Esophagus muscularis mucosa (tissue), 4 donors: ENCODE measurements at regions not wholly inside any gene's neighbourhood (a gene's known extent, or its start where the extent isn't known, plus 50 kb on each side); places are given as distances from the start of the nearest gene placed in this dataset.

Experiments
- EP300 ChIP-seq: sonication (generic); formaldehyde crosslinking; IDR thresholded peaks from one replicate; pipeline ENCODE4 v1.6.1; 2017; ENCODE audit warnings: antibody characterized with exemption
- POLR2A ChIP-seq: fragments of 450-650 bp; IDR thresholded peaks from one replicate; pipeline ENCODE4 v1.6.1; 2017; ENCODE audit warnings: antibody characterized with exemption, moderate library complexity, mild to moderate bottlenecking, low read depth
- POLR2AphosphoS5 ChIP-seq, 2 donors: sonication (generic); formaldehyde crosslinking; IDR thresholded peaks; one replicate each; pipeline ENCODE4 v1.6.1; 2017; ENCODE audit warnings: antibody characterized with exemption in 2 of 2
- TF ChIP-seq, protein P1 (sequence below), 3 experiments: fragments of 200-600 bp in 2 of 3; fragments of 450-650 bp in 1 of 3; sonication (generic) in 2 of 3; IDR thresholded peaks; one replicate each; pipeline ENCODE4 v1.5.1; 2017 to 2019; ENCODE audit warnings: antibody characterized with exemption in 3 of 3, mild to moderate bottlenecking in 2 of 3, moderate library complexity in 1 of 3

DNA sequence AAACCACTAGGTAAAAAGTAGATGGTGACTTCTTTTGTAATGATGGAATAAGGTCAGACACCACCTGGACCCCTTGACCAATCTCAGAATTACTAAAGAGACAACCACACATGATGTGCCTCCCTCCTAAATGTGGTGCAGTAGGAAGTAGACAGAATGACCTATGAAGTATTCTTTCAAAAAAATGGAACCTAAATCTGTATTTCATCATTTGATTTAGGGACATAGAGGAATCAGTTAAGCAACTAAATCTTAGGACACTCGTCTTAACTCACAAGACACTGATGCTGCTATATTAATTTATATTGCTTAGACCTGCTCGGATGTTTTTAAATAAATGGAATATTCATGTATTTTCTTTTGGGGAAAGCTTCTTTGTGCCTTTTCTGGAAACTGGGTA lies 80.9 kb upstream of the IRF2BP2 start:
- TF ChIP-seq POLR2AphosphoS5 (IDR thresholded peaks at IDR 0.05) (no peak), EP300 (no peak), POLR2A (no peak)
- TF ChIP-seq, protein P1, sequence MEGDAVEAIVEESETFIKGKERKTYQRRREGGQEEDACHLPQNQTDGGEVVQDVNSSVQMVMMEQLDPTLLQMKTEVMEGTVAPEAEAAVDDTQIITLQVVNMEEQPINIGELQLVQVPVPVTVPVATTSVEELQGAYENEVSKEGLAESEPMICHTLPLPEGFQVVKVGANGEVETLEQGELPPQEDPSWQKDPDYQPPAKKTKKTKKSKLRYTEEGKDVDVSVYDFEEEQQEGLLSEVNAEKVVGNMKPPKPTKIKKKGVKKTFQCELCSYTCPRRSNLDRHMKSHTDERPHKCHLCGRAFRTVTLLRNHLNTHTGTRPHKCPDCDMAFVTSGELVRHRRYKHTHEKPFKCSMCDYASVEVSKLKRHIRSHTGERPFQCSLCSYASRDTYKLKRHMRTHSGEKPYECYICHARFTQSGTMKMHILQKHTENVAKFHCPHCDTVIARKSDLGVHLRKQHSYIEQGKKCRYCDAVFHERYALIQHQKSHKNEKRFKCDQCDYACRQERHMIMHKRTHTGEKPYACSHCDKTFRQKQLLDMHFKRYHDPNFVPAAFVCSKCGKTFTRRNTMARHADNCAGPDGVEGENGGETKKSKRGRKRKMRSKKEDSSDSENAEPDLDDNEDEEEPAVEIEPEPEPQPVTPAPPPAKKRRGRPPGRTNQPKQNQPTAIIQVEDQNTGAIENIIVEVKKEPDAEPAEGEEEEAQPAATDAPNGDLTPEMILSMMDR (IDR thresholded peaks at IDR 0.05) = no peak
